ENCODE measurements at regions not wholly inside any gene's neighbourhood (a gene's known extent, or its start where the extent isn't known, plus 50 kb on each side); places are given as distances from the start of the nearest gene placed in this dataset.

- Histone ChIP-seq H3K79me2 (ENCODE audit: insufficient read depth, low read length) (no peaks in the 10 kb centered on the region), H3K9ac (ENCODE audit: insufficient read depth, low read length, poor library complexity, severe bottlenecking) (no peak overlapping the region)
- DNase-seq: no peak
Measured at GRCh38 chr13:53856573-53857195, 828.1 kb downstream of the OLFM4 start.

GRCh38 chr13:53863520-53863919, 834.9 kb downstream of the OLFM4 start:
- no peaks in the 10 kb centered on the region for H3K79me2 ChIP-seq (ENCODE audit: insufficient read depth, low read length)
- Mint-ChIP-seq H3K4me3 (no peak overlapping the region), H3K36me3 (no peaks in the 10 kb centered on the region), H3K9me3 (peaks cover 0 to 12% (median 0%) of the 10 kb centered on the region in 7 donors), H3K4me1 (no peaks in the 10 kb centered on the region), H3K27me3 (ENCODE audit: low read depth in 3 of 3) (no peaks in the 10 kb centered on the region), H3K27ac (no peak overlapping the region)
- H3K9ac ChIP-seq (ENCODE audit: insufficient read depth, low read length, poor library complexity, severe bottlenecking): no peak overlapping the region
- no peak for DNase-seq
- intact Hi-C loops (cut with micrococcal nuclease): no loop called here
- no peak overlapping the region for H3K4me3 ChIP-seq (replicated peaks in 1 of 3; ENCODE audit: low read depth in 2 of 3, low read length in 3 of 3)
- H3K4me2 ChIP-seq (replicated peaks; ENCODE audit: extremely low read depth, low read length, poor library complexity, severe bottlenecking): no peak overlapping the region
- H3K36me3 ChIP-seq (replicated peaks in 1 of 2; ENCODE audit: control insufficient read depth in 1 of 2, insufficient read depth in 2 of 2, low read length in 2 of 2): no peaks in the 10 kb centered on the region
- H3K27ac ChIP-seq (ENCODE audit: low read depth in 1 of 2, low read length in 2 of 2): no peak overlapping the region
- H3K27me3 ChIP-seq (ENCODE audit: control insufficient read depth in 2 of 2, insufficient read depth in 2 of 2, low read length in 2 of 2): no peaks in the 10 kb centered on the region
- WGBS (ENCODE audit: insufficient coverage): no CpG with 5 or more reads among the region's 1 CpG
- H3K9me3 ChIP-seq (replicated peaks in 1 of 2; ENCODE audit: control insufficient read depth in 1 of 2, insufficient read depth in 1 of 2, low read length in 2 of 2): no peaks in the 10 kb centered on the region
- TF ChIP-seq, protein P1, sequence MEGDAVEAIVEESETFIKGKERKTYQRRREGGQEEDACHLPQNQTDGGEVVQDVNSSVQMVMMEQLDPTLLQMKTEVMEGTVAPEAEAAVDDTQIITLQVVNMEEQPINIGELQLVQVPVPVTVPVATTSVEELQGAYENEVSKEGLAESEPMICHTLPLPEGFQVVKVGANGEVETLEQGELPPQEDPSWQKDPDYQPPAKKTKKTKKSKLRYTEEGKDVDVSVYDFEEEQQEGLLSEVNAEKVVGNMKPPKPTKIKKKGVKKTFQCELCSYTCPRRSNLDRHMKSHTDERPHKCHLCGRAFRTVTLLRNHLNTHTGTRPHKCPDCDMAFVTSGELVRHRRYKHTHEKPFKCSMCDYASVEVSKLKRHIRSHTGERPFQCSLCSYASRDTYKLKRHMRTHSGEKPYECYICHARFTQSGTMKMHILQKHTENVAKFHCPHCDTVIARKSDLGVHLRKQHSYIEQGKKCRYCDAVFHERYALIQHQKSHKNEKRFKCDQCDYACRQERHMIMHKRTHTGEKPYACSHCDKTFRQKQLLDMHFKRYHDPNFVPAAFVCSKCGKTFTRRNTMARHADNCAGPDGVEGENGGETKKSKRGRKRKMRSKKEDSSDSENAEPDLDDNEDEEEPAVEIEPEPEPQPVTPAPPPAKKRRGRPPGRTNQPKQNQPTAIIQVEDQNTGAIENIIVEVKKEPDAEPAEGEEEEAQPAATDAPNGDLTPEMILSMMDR (IDR thresholded peaks at IDR 0.05): no peak
- H3K4me1 ChIP-seq (ENCODE audit: control insufficient read depth in 1 of 2, insufficient read depth in 2 of 2, low read length in 2 of 2): no peaks in the 10 kb centered on the region
- no peak overlapping the region for H2AFZ ChIP-seq (ENCODE audit: insufficient read depth, low read depth, low read length, poor library complexity, severe bottlenecking)
- H4K20me1 ChIP-seq (ENCODE audit: insufficient read depth, low read length): no peaks in the 10 kb centered on the region

More at GRCh38 chr13:53856573-53857195, 828.1 kb downstream of the OLFM4 start:
- no peaks in the 10 kb centered on the region for H4K20me1 ChIP-seq (ENCODE audit: insufficient read depth, low read length)
- no peaks in the 10 kb centered on the region for H3K4me1 Mint-ChIP-seq
- no peak overlapping the region for H3K4me3 Mint-ChIP-seq
- H3K27ac Mint-ChIP-seq: no peak overlapping the region
- intact Hi-C loops (cut with micrococcal nuclease): no loop called here
- H3K9me3 ChIP-seq (replicated peaks in 1 of 2; ENCODE audit: control insufficient read depth in 1 of 2, insufficient read depth in 1 of 2, low read length in 2 of 2): no peaks in the 10 kb centered on the region
- no peaks in the 10 kb centered on the region for H3K27me3 Mint-ChIP-seq (ENCODE audit: low read depth in 3 of 3)
- H3K4me2 ChIP-seq (replicated peaks; ENCODE audit: extremely low read depth, low read length, poor library complexity, severe bottlenecking): no peak overlapping the region
- H3K27ac ChIP-seq (ENCODE audit: low read depth in 1 of 2, low read length in 2 of 2): no peak overlapping the region
- no peaks in the 10 kb centered on the region for H3K36me3 Mint-ChIP-seq
- TF ChIP-seq, protein P1 (IDR thresholded peaks at IDR 0.05): no peak
- H3K4me3 ChIP-seq (replicated peaks in 1 of 3; ENCODE audit: low read depth in 2 of 3, low read length in 3 of 3): no peak overlapping the region
- H3K4me1 ChIP-seq (ENCODE audit: control insufficient read depth in 1 of 2, insufficient read depth in 2 of 2, low read length in 2 of 2): no peaks in the 10 kb centered on the region
- H2AFZ ChIP-seq (ENCODE audit: insufficient read depth, low read depth, low read length, poor library complexity, severe bottlenecking): no peak overlapping the region
- no CpG with 5 or more reads among the region's 2 CpGs for WGBS (ENCODE audit: insufficient coverage)
- H3K36me3 ChIP-seq (replicated peaks in 1 of 2; ENCODE audit: control insufficient read depth in 1 of 2, insufficient read depth in 2 of 2, low read length in 2 of 2): no peaks in the 10 kb centered on the region
- peaks cover 0 to 9% (median 3%) of the 10 kb centered on the region in 7 donors for H3K9me3 Mint-ChIP-seq
- H3K27me3 ChIP-seq (ENCODE audit: control insufficient read depth in 2 of 2, insufficient read depth in 2 of 2, low read length in 2 of 2): no peaks in the 10 kb centered on the region
